Keratinocyte (primary cell): ENCODE measurements at regions not wholly inside any gene's neighbourhood (a gene's known extent, or its start where the extent isn't known, plus 50 kb on each side); places are given as distances from the start of the nearest gene placed in this dataset.

ENCODE experiments used
- CTCF ChIP-seq, 3 experiments: IDR thresholded peaks in 1 of 3; conservative IDR thresholded peaks in 1 of 3; optimal IDR thresholded peaks in 1 of 3; 2 replicates in 2 of 3; 3 replicates in 1 of 3; pipeline versions ENCODE3 to v1.5.1; 2011; ENCODE audit warnings: low read length in 3 of 3, mild to moderate bottlenecking in 3 of 3, moderate library complexity in 2 of 3, control low read depth in 1 of 3, inconsistent platforms in 1 of 3; ENCODE audit not compliant: insufficient read depth in 2 of 3; ENCODE audit errors: extremely low read depth in 1 of 3
- EZH2 ChIP-seq: IDR thresholded peaks from one replicate; pipeline ENCODE4 v1.6.1; 2012; ENCODE audit warnings: inconsistent platforms, mild to moderate bottlenecking, low read length, moderate library complexity

GRCh38 chr18:75562216-75562615 is 134.7 kb upstream of the SMIM21 start:
- TF ChIP-seq CTCF (optimal IDR thresholded peaks at IDR 0.05 in 1 of 3, IDR thresholded peaks at IDR 0.05 in 1 of 3, conservative IDR thresholded peaks at IDR 0.05 in 1 of 3; ENCODE audit: extremely low read depth in 1 of 3, insufficient read depth in 2 of 3, low read length in 3 of 3) = no peak
- TF ChIP-seq EZH2 = no peak
